ENCODE measurements at regions not wholly inside any gene's neighbourhood (a gene's known extent, or its start where the extent isn't known, plus 50 kb on each side); places are given as distances from the start of the nearest gene placed in this dataset.
"Not testable (repeated sequence)": the region's sequence is repeated elsewhere in the genome, so short reads cannot be mapped to it uniquely, and the experiment has no call there.

DNA sequence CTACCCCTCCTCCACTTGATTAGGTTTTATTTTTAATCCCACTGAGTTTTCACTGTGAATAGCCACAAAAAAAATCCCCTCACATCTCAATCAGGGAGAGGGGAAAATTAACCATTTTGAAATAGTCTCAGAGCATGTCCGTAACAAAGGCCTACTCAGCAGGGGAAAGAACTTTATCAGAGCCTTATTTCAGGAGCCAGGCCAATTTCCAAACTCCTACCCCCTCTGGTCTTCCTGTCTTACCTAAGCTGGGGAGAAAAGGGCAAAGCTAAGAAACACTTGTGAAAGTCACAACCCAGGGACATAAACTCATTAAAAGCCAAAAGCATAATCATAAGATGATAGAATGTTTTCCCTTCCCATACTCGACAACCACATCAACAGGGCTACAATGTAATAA is 260.3 kb upstream of the DIO3 start:
- no peaks in the 10 kb centered on the region for H3K4me1 ChIP-seq (ENCODE audit: insufficient read depth, low read length)
- H3K79me2 ChIP-seq (ENCODE audit: insufficient read depth, low read length) = no peaks in the 10 kb centered on the region

DNA sequence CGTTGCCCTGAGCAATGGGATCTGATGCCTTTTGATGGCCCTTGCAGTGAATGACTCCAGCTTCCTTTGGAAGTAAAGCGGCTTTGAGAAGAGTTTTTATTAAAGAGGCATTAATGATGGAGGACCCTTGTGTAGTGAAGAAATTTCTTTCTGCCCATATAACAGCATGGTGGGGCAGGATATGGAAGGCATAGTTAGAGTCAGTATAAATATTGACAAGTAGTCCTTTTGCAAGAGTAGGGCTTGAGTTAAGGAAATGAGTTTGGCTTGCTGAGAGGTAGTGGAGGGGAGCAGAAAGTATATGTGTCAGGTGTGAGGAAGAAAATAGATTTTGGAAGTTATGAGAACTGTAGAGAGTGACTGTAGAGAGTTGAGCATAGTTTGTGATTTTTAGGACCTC is 254.1 kb upstream of the DIO3 start:
- H4K20me1 ChIP-seq (ENCODE audit: insufficient read depth, low read length); H3K27me3 ChIP-seq (ENCODE audit: insufficient read depth, low read length); H3K4me2 ChIP-seq (ENCODE audit: insufficient read depth, low read length); H3K27ac ChIP-seq (ENCODE audit: low read depth, low read length); H3K36me3 ChIP-seq (ENCODE audit: insufficient read depth, low read length); H3K4me1 ChIP-seq (ENCODE audit: insufficient read depth, low read length); H2AFZ ChIP-seq (ENCODE audit: low read length); H3K79me2 ChIP-seq (ENCODE audit: insufficient read depth, low read length); H3K4me3 ChIP-seq (ENCODE audit: insufficient read depth, low read length); DNase-seq (ENCODE audit: insufficient read length, low spot score, missing footprints); H3K9me3 ChIP-seq (ENCODE audit: low read depth, low read length): not testable (repeated sequence)

More for the DNA sequence above, 260.3 kb upstream of the DIO3 start:
- no peaks in the 10 kb centered on the region for H3K36me3 ChIP-seq (ENCODE audit: insufficient read depth, low read length)
- H4K20me1 ChIP-seq (ENCODE audit: insufficient read depth, low read length) = no peaks in the 10 kb centered on the region
- TF ChIP-seq, protein P1, sequence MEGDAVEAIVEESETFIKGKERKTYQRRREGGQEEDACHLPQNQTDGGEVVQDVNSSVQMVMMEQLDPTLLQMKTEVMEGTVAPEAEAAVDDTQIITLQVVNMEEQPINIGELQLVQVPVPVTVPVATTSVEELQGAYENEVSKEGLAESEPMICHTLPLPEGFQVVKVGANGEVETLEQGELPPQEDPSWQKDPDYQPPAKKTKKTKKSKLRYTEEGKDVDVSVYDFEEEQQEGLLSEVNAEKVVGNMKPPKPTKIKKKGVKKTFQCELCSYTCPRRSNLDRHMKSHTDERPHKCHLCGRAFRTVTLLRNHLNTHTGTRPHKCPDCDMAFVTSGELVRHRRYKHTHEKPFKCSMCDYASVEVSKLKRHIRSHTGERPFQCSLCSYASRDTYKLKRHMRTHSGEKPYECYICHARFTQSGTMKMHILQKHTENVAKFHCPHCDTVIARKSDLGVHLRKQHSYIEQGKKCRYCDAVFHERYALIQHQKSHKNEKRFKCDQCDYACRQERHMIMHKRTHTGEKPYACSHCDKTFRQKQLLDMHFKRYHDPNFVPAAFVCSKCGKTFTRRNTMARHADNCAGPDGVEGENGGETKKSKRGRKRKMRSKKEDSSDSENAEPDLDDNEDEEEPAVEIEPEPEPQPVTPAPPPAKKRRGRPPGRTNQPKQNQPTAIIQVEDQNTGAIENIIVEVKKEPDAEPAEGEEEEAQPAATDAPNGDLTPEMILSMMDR (IDR thresholded peaks at IDR 0.05; ENCODE audit: extremely low read depth, low read depth, low read length) = no peak
- H3K9me3 ChIP-seq (ENCODE audit: low read depth, low read length) = no peaks in the 10 kb centered on the region
- H2AFZ ChIP-seq (ENCODE audit: low read length) = no peak overlapping the region
- H3K4me2 ChIP-seq (ENCODE audit: insufficient read depth, low read length) = no peak overlapping the region
- no peak overlapping the region for H3K27ac ChIP-seq (ENCODE audit: low read depth, low read length)
- DNase-seq (ENCODE audit: insufficient read length, low spot score, missing footprints) = no peak
- H3K4me3 ChIP-seq (ENCODE audit: insufficient read depth, low read length) = no peak overlapping the region
- H3K27me3 ChIP-seq (ENCODE audit: insufficient read depth, low read length) = peaks cover 6% of the 10 kb centered on the region

DNA sequence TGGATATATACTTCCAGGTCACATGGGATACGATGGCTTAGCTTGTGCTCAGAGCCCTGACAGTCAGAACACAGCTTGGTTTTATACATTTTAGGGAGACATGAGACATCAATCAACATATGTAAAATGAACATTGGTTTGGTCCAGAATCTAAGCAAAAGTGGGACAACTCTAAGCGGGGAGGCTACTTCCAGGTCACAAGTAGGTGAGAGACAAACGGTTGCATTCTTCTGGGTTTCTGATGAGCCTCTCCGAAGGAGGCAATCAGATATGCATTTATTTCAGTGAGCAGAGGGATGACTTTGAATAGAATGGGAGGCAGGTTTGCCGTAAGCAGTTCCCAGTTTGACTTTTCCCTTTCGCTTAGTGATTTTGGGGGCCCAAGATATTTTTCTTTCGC is 250.1 kb upstream of the DIO3 start:
- not testable (repeated sequence) for H3K4me1 ChIP-seq (ENCODE audit: insufficient read depth, low read length); H2AFZ ChIP-seq (ENCODE audit: low read length); H4K20me1 ChIP-seq (ENCODE audit: insufficient read depth, low read length); H3K79me2 ChIP-seq (ENCODE audit: insufficient read depth, low read length); H3K36me3 ChIP-seq (ENCODE audit: insufficient read depth, low read length); H3K27me3 ChIP-seq (ENCODE audit: insufficient read depth, low read length); DNase-seq (ENCODE audit: insufficient read length, low spot score, missing footprints); H3K4me3 ChIP-seq (ENCODE audit: insufficient read depth, low read length); H3K4me2 ChIP-seq (ENCODE audit: insufficient read depth, low read length); H3K27ac ChIP-seq (ENCODE audit: low read depth, low read length); H3K9me3 ChIP-seq (ENCODE audit: low read depth, low read length)

DNA sequence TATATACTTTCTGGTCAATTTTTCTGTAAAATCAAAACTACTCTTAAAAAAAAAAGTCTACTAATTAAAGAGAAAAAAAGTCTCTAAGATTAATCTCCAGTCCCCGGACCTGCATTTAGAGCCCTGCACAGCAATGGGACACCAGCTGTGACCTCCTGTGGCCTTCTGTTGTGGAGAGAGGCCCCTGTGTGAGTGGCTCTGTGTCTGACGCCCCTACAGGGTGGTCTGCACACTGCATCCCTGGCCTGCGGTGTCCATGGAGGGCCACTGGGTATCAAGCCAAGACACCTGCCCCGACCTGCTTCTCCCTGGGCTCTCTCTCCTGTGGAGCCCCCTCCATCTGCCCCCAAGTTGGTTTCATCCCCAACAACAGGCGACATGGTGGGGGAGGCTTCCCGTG is 248.0 kb upstream of the DIO3 start:
- TF ChIP-seq, protein P1 (IDR thresholded peaks at IDR 0.05; ENCODE audit: extremely low read depth, low read depth, low read length) = no peak
- Histone ChIP-seq H3K4me2 (ENCODE audit: insufficient read depth, low read length) (no peak overlapping the region), H4K20me1 (ENCODE audit: insufficient read depth, low read length) (no peaks in the 10 kb centered on the region), H3K27ac (ENCODE audit: low read depth, low read length) (no peak overlapping the region), H3K4me1 (ENCODE audit: insufficient read depth, low read length) (no peaks in the 10 kb centered on the region), H3K4me3 (ENCODE audit: insufficient read depth, low read length) (no peak overlapping the region), H3K79me2 (ENCODE audit: insufficient read depth, low read length) (no peaks in the 10 kb centered on the region), H3K27me3 (ENCODE audit: insufficient read depth, low read length) (peaks cover 3% of the 10 kb centered on the region), H3K9me3 (ENCODE audit: low read depth, low read length) (peaks cover 4% of the 10 kb centered on the region), H2AFZ (ENCODE audit: low read length) (no peak overlapping the region), H3K36me3 (ENCODE audit: insufficient read depth, low read length) (no peaks in the 10 kb centered on the region)
- DNase-seq (ENCODE audit: insufficient read length, low spot score, missing footprints) = no peak

DNA sequence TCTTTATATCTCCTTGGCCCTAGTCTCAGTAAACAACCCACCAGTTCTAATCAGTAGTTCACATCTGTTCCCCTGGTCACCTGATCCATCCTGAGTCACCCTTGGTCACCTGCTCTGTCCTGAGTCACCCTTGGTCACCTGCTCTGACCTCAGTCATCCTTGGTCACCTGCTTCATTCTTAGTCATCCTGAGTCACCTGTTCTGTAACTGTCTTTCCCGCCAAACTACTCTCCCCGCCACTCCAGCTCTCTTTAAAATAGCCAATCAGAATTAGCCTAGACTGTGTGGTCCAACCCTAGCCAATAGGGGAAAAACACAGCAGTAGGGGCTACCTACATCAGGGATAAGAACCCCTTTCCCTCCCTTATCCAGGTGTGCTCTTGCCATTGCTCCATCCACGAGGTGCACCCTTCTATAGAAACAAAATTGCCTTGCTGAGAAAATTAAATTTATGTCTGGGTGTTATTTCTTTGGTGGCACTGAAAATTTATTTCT is 245.4 kb upstream of the DIO3 start:
- Histone ChIP-seq H3K79me2 (ENCODE audit: insufficient read depth, low read length) (no peaks in the 10 kb centered on the region), H3K27ac (ENCODE audit: low read depth, low read length) (no peak overlapping the region), H3K4me3 (ENCODE audit: insufficient read depth, low read length) (no peak overlapping the region), H3K9me3 (ENCODE audit: low read depth, low read length) (peaks cover 4% of the 10 kb centered on the region), H3K4me1 (ENCODE audit: insufficient read depth, low read length) (no peaks in the 10 kb centered on the region), H3K4me2 (ENCODE audit: insufficient read depth, low read length) (no peak overlapping the region), H4K20me1 (ENCODE audit: insufficient read depth, low read length) (no peaks in the 10 kb centered on the region), H2AFZ (ENCODE audit: low read length) (no peak overlapping the region), H3K36me3 (ENCODE audit: insufficient read depth, low read length) (no peaks in the 10 kb centered on the region), H3K27me3 (ENCODE audit: insufficient read depth, low read length) (peaks cover 4% of the 10 kb centered on the region)
- TF ChIP-seq, protein P1 (IDR thresholded peaks at IDR 0.05; ENCODE audit: extremely low read depth, low read depth, low read length) = no peak
- DNase-seq (ENCODE audit: insufficient read length, low spot score, missing footprints) = no peak
